Activated naive CD4-positive, alpha-beta T cell treated with anti-CD3 and anti-CD28 coated beads, Interleukin-2, amount 10 ng/mL, durations not matched to agents 7 days and 5 days (primary cell): ENCODE measurements at regions not wholly inside any gene's neighbourhood (a gene's known extent, or its start where the extent isn't known, plus 50 kb on each side); places are given as distances from the start of the nearest gene placed in this dataset.

Experiments
- CTCF ChIA-PET: fragments of 350-600 bp; sonication (Branson Sonifier 250); formaldehyde crosslinking; loops from one replicate; lab custom pipeline; 2021; ENCODE audit warnings: antibody characterized with exemption; lab: Charles Lee
- DNase-seq: peaks from one replicate; pipeline ENCODE4 v3.0.0-alpha.2; 2020
- H3K27ac Mint-ChIP-seq: one replicate; pipeline ENCODE4 v1.8.0; 2021; ENCODE audit warnings: mild to moderate bottlenecking, moderate library complexity, mixed read lengths
- H3K27me3 Mint-ChIP-seq: one replicate; pipeline ENCODE4 v1.8.0; 2021; ENCODE audit warnings: mild to moderate bottlenecking, mixed read lengths
- H3K36me3 Mint-ChIP-seq: one replicate; pipeline ENCODE4 v1.8.0; 2021; ENCODE audit warnings: mixed read lengths
- H3K4me1 Mint-ChIP-seq: one replicate; pipeline ENCODE4 v1.8.0; 2021; ENCODE audit warnings: mixed read lengths
- H3K4me3 Mint-ChIP-seq: one replicate; pipeline ENCODE4 v1.8.0; 2021; ENCODE audit warnings: mild to moderate bottlenecking, moderate library complexity, mixed read lengths
- H3K9me3 Mint-ChIP-seq: one replicate; pipeline ENCODE4 v1.8.0; 2021; ENCODE audit warnings: mixed read lengths

GRCh38 chr2:48873666-48874065 lies 118.1 kb upstream of the LHCGR start:
- CTCF ChIA-PET = no interaction called here
- Mint-ChIP-seq H3K9me3 (no peaks in the 10 kb centered on the region), H3K4me1 (no peaks in the 10 kb centered on the region)

GRCh38 chr2:48870942-48871341 lies 115.4 kb upstream of the LHCGR start:
- H3K4me1 Mint-ChIP-seq = no peaks in the 10 kb centered on the region
- H3K27me3 Mint-ChIP-seq = no peaks in the 10 kb centered on the region
- H3K4me3 Mint-ChIP-seq = no peak overlapping the region
- no peak for DNase-seq
- H3K9me3 Mint-ChIP-seq = no peaks in the 10 kb centered on the region
- H3K27ac Mint-ChIP-seq = no peak overlapping the region
- CTCF ChIA-PET = interaction anchor here (0.5 kb wide), 1 partner anchor 99 kb away, joined by 3 read pairs; no protein-coding TSS in a partner anchor
- H3K36me3 Mint-ChIP-seq = no peaks in the 10 kb centered on the region

More at GRCh38 chr2:48873666-48874065, 118.1 kb upstream of the LHCGR start:
- Mint-ChIP-seq H3K27me3 (no peaks in the 10 kb centered on the region), H3K27ac (no peak overlapping the region), H3K36me3 (no peaks in the 10 kb centered on the region), H3K4me3 (no peak overlapping the region)
- DNase-seq = no peak

- Mint-ChIP-seq H3K27ac (no peak overlapping the region), H3K4me3 (no peak overlapping the region), H3K27me3 (no peaks in the 10 kb centered on the region), H3K36me3 (no peaks in the 10 kb centered on the region), H3K9me3 (no peaks in the 10 kb centered on the region), H3K4me1 (no peaks in the 10 kb centered on the region)
- CTCF ChIA-PET = interaction anchor here (0.5 kb wide), 1 partner anchor 99 kb away, joined by 3 read pairs; no protein-coding TSS in a partner anchor
- DNase-seq = no peak
Measured at GRCh38 chr2:48870503-48870902, 115.0 kb upstream of the LHCGR start.

- Mint-ChIP-seq H3K27me3 (no peaks in the 10 kb centered on the region), H3K4me1 (no peaks in the 10 kb centered on the region), H3K36me3 (no peaks in the 10 kb centered on the region), H3K9me3 (no peaks in the 10 kb centered on the region), H3K4me3 (no peak overlapping the region), H3K27ac (no peak overlapping the region)
- no peak for DNase-seq
- CTCF ChIA-PET = no interaction called here
Measured at GRCh38 chr2:48865704-48866103, 110.2 kb upstream of the LHCGR start.

GRCh38 chr2:48860380-48860779 lies 104.9 kb upstream of the LHCGR start:
- no peaks in the 10 kb centered on the region for H3K9me3 Mint-ChIP-seq
- DNase-seq = no peak
- CTCF ChIA-PET = no interaction called here

GRCh38 chr2:48856657-48857056 lies 101.1 kb upstream of the LHCGR start:
- Mint-ChIP-seq H3K36me3 (no peaks in the 10 kb centered on the region), H3K27me3 (no peaks in the 10 kb centered on the region), H3K27ac (no peak overlapping the region), H3K9me3 (no peaks in the 10 kb centered on the region), H3K4me1 (no peaks in the 10 kb centered on the region), H3K4me3 (no peak overlapping the region)
- DNase-seq = no peak
- CTCF ChIA-PET = no interaction called here

More at GRCh38 chr2:48860380-48860779, 104.9 kb upstream of the LHCGR start:
- Mint-ChIP-seq H3K27ac (no peak overlapping the region), H3K36me3 (no peaks in the 10 kb centered on the region), H3K4me1 (no peaks in the 10 kb centered on the region), H3K27me3 (no peaks in the 10 kb centered on the region), H3K4me3 (no peak overlapping the region)

- DNase-seq = no peak
- no peak overlapping the region for H3K4me3 Mint-ChIP-seq
- no peaks in the 10 kb centered on the region for H3K4me1 Mint-ChIP-seq
- CTCF ChIA-PET = no interaction called here
- no peaks in the 10 kb centered on the region for H3K9me3 Mint-ChIP-seq
- H3K27me3 Mint-ChIP-seq = no peaks in the 10 kb centered on the region
- H3K36me3 Mint-ChIP-seq = no peaks in the 10 kb centered on the region
- no peak overlapping the region for H3K27ac Mint-ChIP-seq
Measured at GRCh38 chr2:48856144-48856543, 100.6 kb upstream of the LHCGR start.

- no peaks in the 10 kb centered on the region for H3K4me1 Mint-ChIP-seq
- DNase-seq = no peak
- no peak overlapping the region for H3K27ac Mint-ChIP-seq
- no peaks in the 10 kb centered on the region for H3K36me3 Mint-ChIP-seq
- no peak overlapping the region for H3K4me3 Mint-ChIP-seq
- CTCF ChIA-PET = no interaction called here
- no peaks in the 10 kb centered on the region for H3K27me3 Mint-ChIP-seq
- no peaks in the 10 kb centered on the region for H3K9me3 Mint-ChIP-seq
Measured at GRCh38 chr2:48855142-48855541, 99.6 kb upstream of the LHCGR start.

- Mint-ChIP-seq H3K9me3 (no peaks in the 10 kb centered on the region), H3K27ac (no peak overlapping the region), H3K36me3 (no peaks in the 10 kb centered on the region), H3K4me1 (no peaks in the 10 kb centered on the region), H3K4me3 (no peak overlapping the region), H3K27me3 (no peaks in the 10 kb centered on the region)
- no peak for DNase-seq
- CTCF ChIA-PET = no interaction called here
Measured at GRCh38 chr2:48854681-48855080, 99.2 kb upstream of the LHCGR start.

GRCh38 chr2:48852938-48853337 lies 97.4 kb upstream of the LHCGR start:
- CTCF ChIA-PET = no interaction called here

GRCh38 chr2:48851161-48851560 lies 95.6 kb upstream of the LHCGR start:
- Mint-ChIP-seq H3K27me3 (no peaks in the 10 kb centered on the region), H3K36me3 (no peaks in the 10 kb centered on the region), H3K4me3 (no peak overlapping the region), H3K4me1 (no peaks in the 10 kb centered on the region), H3K9me3 (no peaks in the 10 kb centered on the region), H3K27ac (no peak overlapping the region)
- CTCF ChIA-PET = no interaction called here
- DNase-seq = no peak

More at GRCh38 chr2:48852938-48853337, 97.4 kb upstream of the LHCGR start:
- H3K9me3 Mint-ChIP-seq = no peaks in the 10 kb centered on the region
- no peak overlapping the region for H3K4me3 Mint-ChIP-seq
- no peaks in the 10 kb centered on the region for H3K27me3 Mint-ChIP-seq
- no peak overlapping the region for H3K27ac Mint-ChIP-seq
- no peaks in the 10 kb centered on the region for H3K4me1 Mint-ChIP-seq
- no peak for DNase-seq
- H3K36me3 Mint-ChIP-seq = no peaks in the 10 kb centered on the region

- Mint-ChIP-seq H3K4me1 (no peaks in the 10 kb centered on the region), H3K36me3 (no peaks in the 10 kb centered on the region), H3K4me3 (no peak overlapping the region), H3K27me3 (no peaks in the 10 kb centered on the region), H3K9me3 (no peaks in the 10 kb centered on the region), H3K27ac (no peak overlapping the region)
- DNase-seq = no peak
- CTCF ChIA-PET = no interaction called here
Measured at GRCh38 chr2:48849770-48850169, 94.2 kb upstream of the LHCGR start.

- CTCF ChIA-PET = no interaction called here
Measured at GRCh38 chr2:48845684-48846083, 90.2 kb upstream of the LHCGR start.

GRCh38 chr2:48844417-48845155 lies 89.1 kb upstream of the LHCGR start:
- no peaks in the 10 kb centered on the region for H3K9me3 Mint-ChIP-seq
- H3K4me1 Mint-ChIP-seq = no peaks in the 10 kb centered on the region
- H3K27me3 Mint-ChIP-seq = no peaks in the 10 kb centered on the region
- H3K36me3 Mint-ChIP-seq = no peaks in the 10 kb centered on the region
- H3K4me3 Mint-ChIP-seq = no peak overlapping the region
- no peak for DNase-seq
- CTCF ChIA-PET = no interaction called here
- no peak overlapping the region for H3K27ac Mint-ChIP-seq

More at GRCh38 chr2:48845684-48846083, 90.2 kb upstream of the LHCGR start:
- H3K4me3 Mint-ChIP-seq = no peak overlapping the region
- no peak for DNase-seq
- H3K4me1 Mint-ChIP-seq = no peaks in the 10 kb centered on the region
- no peak overlapping the region for H3K27ac Mint-ChIP-seq
- H3K9me3 Mint-ChIP-seq = no peaks in the 10 kb centered on the region
- no peaks in the 10 kb centered on the region for H3K36me3 Mint-ChIP-seq
- no peaks in the 10 kb centered on the region for H3K27me3 Mint-ChIP-seq

GRCh38 chr2:48841126-48841525 lies 85.6 kb upstream of the LHCGR start:
- Mint-ChIP-seq H3K27ac (no peak overlapping the region), H3K4me1 (no peaks in the 10 kb centered on the region), H3K9me3 (no peaks in the 10 kb centered on the region), H3K27me3 (no peaks in the 10 kb centered on the region), H3K4me3 (no peak overlapping the region), H3K36me3 (no peaks in the 10 kb centered on the region)
- CTCF ChIA-PET = no interaction called here
- DNase-seq = no peak
